MM.1S (cell line): ENCODE measurements at regions not wholly inside any gene's neighbourhood (a gene's known extent, or its start where the extent isn't known, plus 50 kb on each side); places are given as distances from the start of the nearest gene placed in this dataset.

ENCODE experiments used
- DNase-seq: peaks from one replicate; pipeline ENCODE4 v3.0.0-alpha.2; 2015
- H2AFZ ChIP-seq: fragments of 300-600 bp; sonication (generic); 2 replicates; pipeline ENCODE4 v1.6.0; 2016; ENCODE audit warnings: antibody characterized with exemption, low read length
- H3F3A ChIP-seq: fragments of 300-600 bp; sonication (generic); 2 replicates; pipeline ENCODE4 v1.6.1; 2016; ENCODE audit warnings: mild to moderate bottlenecking, antibody characterized with exemption, low read length, moderate library complexity, mixed read lengths; ENCODE audit not compliant: insufficient read depth
- H3K27ac ChIP-seq: fragments of 300-600 bp; sonication (generic); 2 replicates; pipeline ENCODE4 v1.5.1; 2016; ENCODE audit warnings: mild to moderate bottlenecking, low read length
- H3K27me3 ChIP-seq: fragments of 300-600 bp; sonication (generic); replicated peaks from 2 replicates; pipeline ENCODE4 v1.6.0; 2016; ENCODE audit warnings: low read length; ENCODE audit not compliant: insufficient read depth
- H3K36me3 ChIP-seq: fragments of 300-600 bp; sonication (generic); replicated peaks from 2 replicates; pipeline ENCODE4 v1.6.1; 2016; ENCODE audit warnings: mild to moderate bottlenecking, low read length, mixed read lengths; ENCODE audit not compliant: insufficient read depth
- H3K4me1 ChIP-seq: fragments of 300-600 bp; sonication (generic); 2 replicates; pipeline ENCODE4 v1.6.1; 2016; ENCODE audit warnings: low read length, mixed read lengths
- H3K4me2 ChIP-seq: fragments of 300-600 bp; sonication (generic); 2 replicates; pipeline ENCODE4 v1.6.0; 2016; ENCODE audit warnings: low read depth, low read length
- H3K4me3 ChIP-seq: fragments of 300-600 bp; sonication (generic); 2 replicates; pipeline ENCODE4 v1.5.1; 2016; ENCODE audit warnings: low read length, mixed read lengths
- H3K79me2 ChIP-seq: fragments of 300-600 bp; sonication (generic); 2 replicates; pipeline ENCODE4 v1.6.1; 2016; ENCODE audit warnings: mixed run types, low read length, mixed read lengths
- H3K9ac ChIP-seq: fragments of 300-600 bp; sonication (generic); 2 replicates; pipeline ENCODE4 v1.6.1; 2016; ENCODE audit warnings: low read length, mixed read lengths
- H3K9me2 ChIP-seq: fragments of 300-600 bp; sonication (generic); replicated peaks from 2 replicates; pipeline ENCODE4 v1.6.1; 2016; ENCODE audit warnings: mild to moderate bottlenecking, low read length, mixed read lengths; ENCODE audit not compliant: insufficient read depth
- H3K9me3 ChIP-seq: fragments of 300-600 bp; sonication (generic); replicated peaks from 2 replicates; pipeline ENCODE4 v1.6.1; 2016; ENCODE audit warnings: mild to moderate bottlenecking, low read length, mixed read lengths; ENCODE audit not compliant: insufficient read depth
- H4K20me1 ChIP-seq: fragments of 300-600 bp; sonication (generic); 2 replicates; pipeline ENCODE4 v1.6.1; 2016; ENCODE audit warnings: mild to moderate bottlenecking, low read length, moderate library complexity, mixed read lengths; ENCODE audit not compliant: insufficient read depth
- EZH2 ChIP-seq: fragments of 300-600 bp; sonication (generic); optimal IDR thresholded peaks from 2 replicates; pipeline ENCODE3; 2017; ENCODE audit warnings: low read depth, mild to moderate bottlenecking, antibody characterized with exemption, low read length, mixed read lengths
- EZH2phosphoT487 ChIP-seq: fragments of 300-600 bp; sonication (generic); IDR thresholded peaks from 2 replicates; pipeline ENCODE4 v1.6.1; 2018; ENCODE audit warnings: antibody characterized with exemption, low read length
- TF ChIP-seq, protein P1 (sequence below): fragments of 300-600 bp; sonication (generic); IDR thresholded peaks from 2 replicates; pipeline ENCODE4 v1.5.1; 2016; ENCODE audit warnings: antibody characterized with exemption, low read length, mixed read lengths

DNA sequence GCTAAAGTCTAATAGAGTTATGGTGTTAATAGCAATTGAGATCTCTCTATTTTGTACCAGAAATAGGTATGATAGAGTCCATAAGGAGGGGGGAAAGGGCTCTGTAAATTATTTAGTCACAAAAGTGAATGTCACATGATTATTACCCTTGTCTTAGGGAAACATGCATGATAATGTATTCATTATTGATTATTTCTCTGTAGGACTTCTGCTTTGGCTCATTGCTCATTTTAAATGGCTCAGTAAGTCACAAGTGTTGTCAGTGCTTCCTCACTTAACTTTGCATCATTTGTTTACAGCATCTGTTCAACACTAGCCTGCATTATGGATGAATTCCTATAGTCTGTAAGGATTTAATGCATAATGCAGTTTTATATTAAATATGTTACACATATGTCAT, 788.8 kb upstream of the EDIL3 start:
- Histone ChIP-seq H3K4me3 (no peak overlapping the region), H3K9me3 (no peaks in the 10 kb centered on the region), H3K4me1 (no peaks in the 10 kb centered on the region), H3K9ac (no peak overlapping the region), H3K4me2 (no peak overlapping the region), H3K36me3 (no peaks in the 10 kb centered on the region), H3K9me2 (no peaks in the 10 kb centered on the region; the same call in 1 of the 2 replicates), H2AFZ (no peak overlapping the region), H3K27me3 (no peaks in the 10 kb centered on the region), H4K20me1 (no peaks in the 10 kb centered on the region), H3K79me2 (no peaks in the 10 kb centered on the region), H3K27ac (no peak overlapping the region), H3F3A (no peaks in the 10 kb centered on the region)
- TF ChIP-seq EZH2 = no peak
- TF ChIP-seq, protein P1, sequence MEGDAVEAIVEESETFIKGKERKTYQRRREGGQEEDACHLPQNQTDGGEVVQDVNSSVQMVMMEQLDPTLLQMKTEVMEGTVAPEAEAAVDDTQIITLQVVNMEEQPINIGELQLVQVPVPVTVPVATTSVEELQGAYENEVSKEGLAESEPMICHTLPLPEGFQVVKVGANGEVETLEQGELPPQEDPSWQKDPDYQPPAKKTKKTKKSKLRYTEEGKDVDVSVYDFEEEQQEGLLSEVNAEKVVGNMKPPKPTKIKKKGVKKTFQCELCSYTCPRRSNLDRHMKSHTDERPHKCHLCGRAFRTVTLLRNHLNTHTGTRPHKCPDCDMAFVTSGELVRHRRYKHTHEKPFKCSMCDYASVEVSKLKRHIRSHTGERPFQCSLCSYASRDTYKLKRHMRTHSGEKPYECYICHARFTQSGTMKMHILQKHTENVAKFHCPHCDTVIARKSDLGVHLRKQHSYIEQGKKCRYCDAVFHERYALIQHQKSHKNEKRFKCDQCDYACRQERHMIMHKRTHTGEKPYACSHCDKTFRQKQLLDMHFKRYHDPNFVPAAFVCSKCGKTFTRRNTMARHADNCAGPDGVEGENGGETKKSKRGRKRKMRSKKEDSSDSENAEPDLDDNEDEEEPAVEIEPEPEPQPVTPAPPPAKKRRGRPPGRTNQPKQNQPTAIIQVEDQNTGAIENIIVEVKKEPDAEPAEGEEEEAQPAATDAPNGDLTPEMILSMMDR = no peak
- no peak for TF ChIP-seq EZH2phosphoT487
- DNase-seq = no peak

DNA sequence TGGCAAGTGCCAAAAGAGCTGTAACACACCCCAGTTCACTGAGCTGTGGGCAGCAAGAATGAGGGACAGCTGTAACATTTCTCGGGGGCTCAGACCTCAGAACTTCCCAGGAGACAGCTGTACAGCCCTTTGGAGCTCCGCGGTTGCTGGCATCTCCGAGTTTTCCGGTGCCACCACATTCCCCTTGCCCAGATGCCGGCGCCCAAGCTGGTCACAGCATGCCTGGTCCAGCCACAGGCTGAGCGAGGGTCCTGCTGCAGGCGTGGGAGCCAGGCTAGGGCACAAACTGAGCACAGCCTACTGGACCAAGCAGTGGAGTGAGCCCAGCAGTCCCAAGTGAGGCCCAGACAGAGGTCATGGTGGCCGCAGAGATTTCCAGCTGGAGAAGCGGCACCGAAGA, 797.7 kb upstream of the EDIL3 start:
- Histone ChIP-seq H3K79me2 (no peaks in the 10 kb centered on the region), H3K9me2 (no peaks in the 10 kb centered on the region; the same call in 1 of the 2 replicates), H3K36me3 (no peaks in the 10 kb centered on the region), H3K27me3 (no peaks in the 10 kb centered on the region), H4K20me1 (no peaks in the 10 kb centered on the region), H3K4me3 (no peak overlapping the region), H2AFZ (no peak overlapping the region), H3F3A (no peaks in the 10 kb centered on the region), H3K4me1 (no peaks in the 10 kb centered on the region), H3K27ac (no peak overlapping the region), H3K4me2 (no peak overlapping the region), H3K9me3 (no peaks in the 10 kb centered on the region), H3K9ac (no peak overlapping the region)
- TF ChIP-seq EZH2 = no peak
- no peak for DNase-seq

DNA sequence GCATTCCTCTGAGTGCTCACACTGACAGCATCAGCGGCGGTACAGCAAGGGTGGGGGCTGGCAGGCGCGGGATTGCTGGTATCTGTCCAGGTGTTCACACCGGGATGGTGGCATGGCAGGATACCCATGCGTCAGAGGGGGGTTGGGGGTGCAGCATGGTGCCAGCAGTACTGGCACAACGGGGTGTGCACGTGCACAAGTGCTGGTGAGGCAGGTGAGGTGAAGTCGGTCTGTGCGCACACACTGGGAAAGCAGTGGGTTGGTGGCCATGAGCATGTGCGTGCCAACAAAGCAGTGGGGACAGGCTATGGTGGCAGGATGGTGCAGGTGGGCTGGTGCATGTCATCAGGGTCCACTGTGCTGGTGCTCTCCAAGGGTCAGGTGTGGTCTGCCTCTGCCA, 819.6 kb upstream of the EDIL3 start:
- Histone ChIP-seq H3K9me3 (no peaks in the 10 kb centered on the region), H3K27me3 (no peaks in the 10 kb centered on the region), H4K20me1 (no peaks in the 10 kb centered on the region), H3F3A (no peaks in the 10 kb centered on the region), H3K4me2 (no peak overlapping the region), H3K9me2 (no peaks in the 10 kb centered on the region), H3K9ac (no peak overlapping the region), H3K4me3 (no peak overlapping the region), H3K4me1 (no peaks in the 10 kb centered on the region), H2AFZ (no peak overlapping the region), H3K27ac (no peak overlapping the region), H3K79me2 (no peaks in the 10 kb centered on the region), H3K36me3 (no peaks in the 10 kb centered on the region)
- no peak for DNase-seq
- TF ChIP-seq EZH2 = no peak

DNA sequence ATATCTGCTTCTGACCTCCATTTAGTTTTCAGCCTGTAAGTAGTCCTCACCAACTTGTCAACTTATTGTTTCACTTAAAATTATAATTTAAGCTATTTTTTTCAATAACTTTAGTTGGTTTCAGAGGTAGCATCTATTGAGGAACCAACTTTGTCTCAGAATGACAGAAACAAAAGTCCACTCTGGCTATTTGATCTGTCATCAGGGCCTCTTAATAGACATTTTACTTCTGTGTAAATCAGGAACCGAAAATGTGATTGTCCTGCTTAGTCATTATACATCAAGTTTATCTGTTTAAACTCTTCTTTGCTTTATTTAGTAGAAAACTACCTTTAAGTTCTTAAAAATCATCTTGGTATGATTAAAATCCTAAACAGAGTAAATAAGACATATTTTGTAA, 820.8 kb upstream of the EDIL3 start:
- no peak for DNase-seq
- Histone ChIP-seq H3K27me3 (no peaks in the 10 kb centered on the region), H3K9me2 (no peaks in the 10 kb centered on the region), H3F3A (no peaks in the 10 kb centered on the region), H3K27ac (no peak overlapping the region), H3K9me3 (no peaks in the 10 kb centered on the region), H4K20me1 (no peaks in the 10 kb centered on the region), H3K9ac (no peak overlapping the region), H2AFZ (no peak overlapping the region), H3K4me2 (no peak overlapping the region), H3K4me1 (no peaks in the 10 kb centered on the region), H3K36me3 (no peaks in the 10 kb centered on the region), H3K79me2 (no peaks in the 10 kb centered on the region), H3K4me3 (no peak overlapping the region)
- TF ChIP-seq EZH2 (no peak), EZH2phosphoT487 (no peak)
- TF ChIP-seq, protein P1 = no peak
